ENCODE measurements at regions not wholly inside any gene's neighbourhood (a gene's known extent, or its start where the extent isn't known, plus 50 kb on each side); places are given as distances from the start of the nearest gene placed in this dataset.

- Histone ChIP-seq H3K9me3 (no peaks in the 10 kb centered on the region), H3K4me3 (no peak overlapping the region), H3K4me1 (ENCODE audit: low read depth) (no peaks in the 10 kb centered on the region), H3K36me3 (ENCODE audit: low read depth) (no peaks in the 10 kb centered on the region)
- ATAC-seq (no peak), DNase-seq (no peak)
- TF ChIP-seq CTCF (IDR thresholded peaks at IDR 0.05), result no peak
- intact Hi-C loops (cut with DNase I, micrococcal nuclease), result no loop called here
These were observed 232.8 kb downstream of the GLRX3 start for GRCh38 chr10:130368761-130369560.

GRCh38 chr10:130369645-130370381 lies 233.6 kb downstream of the GLRX3 start:
- no peaks in the 10 kb centered on the region for H3K36me3 ChIP-seq (ENCODE audit: low read depth)
- no peaks in the 10 kb centered on the region for H3K9me3 ChIP-seq
- intact Hi-C loops (cut with DNase I, micrococcal nuclease), result no loop called here
- no peak for TF ChIP-seq CTCF (IDR thresholded peaks at IDR 0.05)
- ATAC-seq (no peak), DNase-seq (no peak)
- H3K4me1 ChIP-seq (ENCODE audit: low read depth), result no peaks in the 10 kb centered on the region
- no peak overlapping the region for H3K4me3 ChIP-seq

- DNase-seq (no peak), ATAC-seq (no peak)
- no peak overlapping the region for H3K4me3 ChIP-seq
- H3K4me1 ChIP-seq (ENCODE audit: low read depth), result no peaks in the 10 kb centered on the region
- intact Hi-C loops (cut with DNase I, micrococcal nuclease), result no loop called here
- no peak for TF ChIP-seq CTCF (IDR thresholded peaks at IDR 0.05)
- no peaks in the 10 kb centered on the region for H3K36me3 ChIP-seq (ENCODE audit: low read depth)
- peaks cover 2% of the 10 kb centered on the region for H3K9me3 ChIP-seq
These were observed 234.5 kb downstream of the GLRX3 start for GRCh38 chr10:130370721-130371120.

- intact Hi-C loops (cut with DNase I, micrococcal nuclease), result no loop called here
- H3K9me3 ChIP-seq, result peaks cover 3% of the 10 kb centered on the region
- H3K4me1 ChIP-seq (ENCODE audit: low read depth), result no peaks in the 10 kb centered on the region
- H3K4me3 ChIP-seq, result no peak overlapping the region
- no peak for ATAC-seq
- H3K36me3 ChIP-seq (ENCODE audit: low read depth), result no peaks in the 10 kb centered on the region
- no peak for TF ChIP-seq CTCF (IDR thresholded peaks at IDR 0.05)
- no peak for DNase-seq
These were observed 235.0 kb downstream of the GLRX3 start for GRCh38 chr10:130371156-130371555.

- no peaks in the 10 kb centered on the region for H3K36me3 ChIP-seq (ENCODE audit: low read depth)
- H3K4me1 ChIP-seq (ENCODE audit: low read depth), result no peaks in the 10 kb centered on the region
- H3K4me3 ChIP-seq, result no peak overlapping the region
- no peak for ATAC-seq
- intact Hi-C loops (cut with DNase I, micrococcal nuclease), result no loop called here
- DNase-seq, result no peak
- H3K9me3 ChIP-seq, result peaks cover 3% of the 10 kb centered on the region
- no peak for TF ChIP-seq CTCF (IDR thresholded peaks at IDR 0.05)
These were observed 235.5 kb downstream of the GLRX3 start for GRCh38 chr10:130371666-130372065.
